Prostate gland (tissue), 2 donors: ENCODE measurements at regions not wholly inside any gene's neighbourhood (a gene's known extent, or its start where the extent isn't known, plus 50 kb on each side); places are given as distances from the start of the nearest gene placed in this dataset.
A peak's percentile ranks its signal among the peaks of the same experiment; 100 is the strongest.

ENCODE experiments used
- CTCF ChIP-seq, 4 experiments: fragments of 200-600 bp in 2 of 4; fragments of 450-650 bp in 2 of 4; sonication (generic) in 2 of 4; IDR thresholded peaks; 1 replicate in 3 of 4; 2 replicates in 1 of 4; pipeline ENCODE4 v1.5.1; 2016 to 2019; ENCODE audit warnings: antibody characterized with exemption in 4 of 4, mild to moderate bottlenecking in 2 of 4, moderate library complexity in 2 of 4
- POLR2A ChIP-seq: fragments of 450-650 bp; IDR thresholded peaks from one replicate; pipeline ENCODE4 v1.6.1; 2016; ENCODE audit warnings: antibody characterized with exemption, mild to moderate bottlenecking
- POLR2AphosphoS5 ChIP-seq: sonication (generic); formaldehyde crosslinking; IDR thresholded peaks from one replicate; pipeline ENCODE4 v1.6.1; 2017; ENCODE audit warnings: antibody characterized with exemption

- TF ChIP-seq CTCF (IDR thresholded peaks at IDR 0.05) (no peak), POLR2A (no peak), POLR2AphosphoS5 (peak; percentile 88)
These were observed 127.6 kb upstream of the ITGA6 start for GRCh38 chr2:172299741-172300140.
